HCT116 (cell line): ENCODE measurements at regions not wholly inside any gene's neighbourhood (a gene's known extent, or its start where the extent isn't known, plus 50 kb on each side); places are given as distances from the start of the nearest gene placed in this dataset.

Experiments used
- CBX3 ChIP-seq: IDR thresholded peaks from 2 replicates; pipeline ENCODE4 v1.6.1; 2012; ENCODE audit warnings: low read depth
- CTCF ChIP-seq, 3 experiments: fragments of 200-600 bp in 1 of 3; sonication (generic) in 1 of 3; IDR thresholded peaks in 2 of 3; conservative IDR thresholded peaks in 1 of 3; 2 replicates each; pipeline ENCODE4 v1.5.1; 2012 to 2017; ENCODE audit warnings: low read depth in 2 of 3, low read length in 2 of 3, antibody characterized with exemption in 1 of 3, borderline replicate concordance in 1 of 3, control low read depth in 1 of 3, mild to moderate bottlenecking in 1 of 3, mixed read lengths in 1 of 3, mixed run types in 1 of 3, moderate library complexity in 1 of 3; ENCODE audit not compliant: insufficient read depth in 1 of 3
- EGR1 ChIP-seq: IDR thresholded peaks from 2 replicates; pipeline ENCODE4 v1.6.1; 2012; ENCODE audit warnings: low read depth
- EZH2 ChIP-seq: fragments of 200-600 bp; sonication (generic); IDR thresholded peaks from 2 replicates; pipeline ENCODE4 v1.6.1; 2017; ENCODE audit warnings: antibody characterized with exemption, mixed run types
- EZH2phosphoT487 ChIP-seq: fragments of 200-600 bp; IDR thresholded peaks from 2 replicates; pipeline ENCODE4 v1.6.1; 2018; ENCODE audit warnings: antibody characterized with exemption, borderline replicate concordance
- FOSL1 ChIP-seq: IDR thresholded peaks from 2 replicates; pipeline ENCODE4 v1.6.1; 2012; ENCODE audit warnings: low read depth
- MAX ChIP-seq: IDR thresholded peaks from 2 replicates; pipeline ENCODE4 v1.6.1; 2012
- POLR2A ChIP-seq: IDR thresholded peaks from 2 replicates; pipeline ENCODE4 v1.7.0; 2011; ENCODE audit warnings: borderline replicate concordance; ENCODE audit not compliant: insufficient read depth, insufficient read length; ENCODE audit errors: extremely low read depth
- RAD21 ChIP-seq: IDR thresholded peaks from 2 replicates; pipeline ENCODE4 v1.6.1; 2012; ENCODE audit warnings: low read depth, mild to moderate bottlenecking
- SIN3A ChIP-seq: IDR thresholded peaks from 2 replicates; pipeline ENCODE4 v1.6.1; 2012; ENCODE audit warnings: low read depth
- YY1 ChIP-seq: IDR thresholded peaks from 2 replicates; pipeline ENCODE4 v1.6.1; 2011; ENCODE audit warnings: low read length, low read depth, moderate library complexity, mild to moderate bottlenecking; ENCODE audit not compliant: insufficient replicate concordance; ENCODE audit errors: extremely low read depth
- ZBTB33 ChIP-seq: IDR thresholded peaks from 2 replicates; pipeline ENCODE4 v1.6.1; 2011; ENCODE audit warnings: mild to moderate bottlenecking, low read length, moderate library complexity; ENCODE audit not compliant: insufficient replicate concordance; ENCODE audit errors: extremely low read depth
- ZFX ChIP-seq: fragments of 450-650 bp; IDR thresholded peaks from 2 replicates; pipeline ENCODE4 v1.6.1; 2017
- ZNF274 ChIP-seq: fragments of 200-500 bp; sonication (Bioruptor generic); IDR thresholded peaks from 2 replicates; pipeline ENCODE4 v1.6.1; 2014; ENCODE audit warnings: mild to moderate bottlenecking, low read depth, low read length, inconsistent platforms

GRCh38 chr2:226169751-226170581, 629.7 kb downstream of the IRS1 start:
- TF ChIP-seq CTCF (IDR thresholded peaks at IDR 0.05 in 2 of 3, conservative IDR thresholded peaks at IDR 0.05 in 1 of 3; ENCODE audit: borderline replicate concordance in 1 of 3, insufficient read depth in 1 of 3, low read depth in 2 of 3, low read length in 2 of 3) (no peak), POLR2A (no peak), CBX3 (no peak), MAX (no peak), ZNF274 (no peak), YY1 (no peak), FOSL1 (no peak), SIN3A (no peak), EGR1 (no peak), EZH2 (no peak), EZH2phosphoT487 (no peak), ZFX (no peak), RAD21 (no peak), ZBTB33 (no peak)
